Keratinocyte (primary cell): ENCODE measurements at regions not wholly inside any gene's neighbourhood (a gene's known extent, or its start where the extent isn't known, plus 50 kb on each side); places are given as distances from the start of the nearest gene placed in this dataset.

Source experiments
- DNase-seq: peaks from one replicate; pipeline ENCODE4 v3.0.0-alpha.2; 2011; ENCODE audit warnings: low read depth, missing footprints, low spot score
- FAIRE-seq: peaks from 2 replicates; lab custom pipeline; 2011; peaks lifted over from hg19 to GRCh38; lab: Jason Lieb, UNC
- H2AFZ ChIP-seq: 2 replicates; pipeline ENCODE4 v1.6.0; 2012; ENCODE audit warnings: low read length, control low read depth, inconsistent platforms; ENCODE audit not compliant: control insufficient read depth
- H3K27ac ChIP-seq: 2 replicates; pipeline ENCODE4 v1.5.1; 2011; ENCODE audit warnings: low read length; ENCODE audit not compliant: control insufficient read depth, insufficient read depth
- H3K27me3 ChIP-seq: 3 replicates; pipeline ENCODE4 v1.6.0; 2011; ENCODE audit warnings: low read length; ENCODE audit not compliant: control insufficient read depth, insufficient read depth; ENCODE audit errors: extremely low read depth
- H3K36me3 ChIP-seq, 2 experiments: 2 replicates in 1 of 2; 3 replicates in 1 of 2; pipeline ENCODE4 v1.5.1; 2011; ENCODE audit warnings: low read length in 2 of 2, mild to moderate bottlenecking in 1 of 2; ENCODE audit not compliant: control insufficient read depth in 2 of 2, insufficient read depth in 2 of 2; ENCODE audit errors: extremely low read depth in 1 of 2
- H3K4me1 ChIP-seq: 3 replicates; pipeline ENCODE4 v1.5.1; 2011; ENCODE audit warnings: low read length; ENCODE audit not compliant: control insufficient read depth, insufficient read depth; ENCODE audit errors: extremely low read depth
- H3K4me2 ChIP-seq: 3 replicates; pipeline ENCODE4 v1.6.0; 2011; ENCODE audit warnings: low read depth, low read length; ENCODE audit not compliant: control insufficient read depth, insufficient read depth; ENCODE audit errors: extremely low read depth
- H3K4me3 ChIP-seq, 3 experiments: fragments of 200-600 bp in 1 of 3; sonication (generic) in 1 of 3; 2 replicates in 2 of 3; 3 replicates in 1 of 3; pipeline ENCODE4 v1.5.1; 2011 to 2016; ENCODE audit warnings: low read length in 3 of 3, mild to moderate bottlenecking in 3 of 3, control low read depth in 2 of 3, inconsistent platforms in 1 of 3, low read depth in 1 of 3, mixed read lengths in 1 of 3, mixed run types in 1 of 3, moderate library complexity in 1 of 3; ENCODE audit not compliant: control insufficient read depth in 2 of 3, insufficient read depth in 2 of 3; ENCODE audit errors: extremely low read depth in 1 of 3
- H3K79me2 ChIP-seq: 2 replicates; pipeline ENCODE4 v1.6.0; 2012; ENCODE audit warnings: low read length; ENCODE audit not compliant: control insufficient read depth, insufficient read depth
- H3K9ac ChIP-seq: 3 replicates; pipeline ENCODE4 v1.6.0; 2011; ENCODE audit warnings: low read length; ENCODE audit not compliant: control insufficient read depth, insufficient read depth; ENCODE audit errors: extremely low read depth
- H3K9me1 ChIP-seq: 3 replicates; pipeline ENCODE4 v1.6.0; 2011; ENCODE audit warnings: low read length; ENCODE audit not compliant: control insufficient read depth, insufficient read depth; ENCODE audit errors: extremely low read depth
- H3K9me3 ChIP-seq: 2 replicates; pipeline ENCODE4 v1.5.1; 2012; ENCODE audit warnings: low read depth, low read length; ENCODE audit not compliant: control insufficient read depth
- H4K20me1 ChIP-seq: 3 replicates; pipeline ENCODE4 v1.6.0; 2011; ENCODE audit warnings: low read length; ENCODE audit not compliant: control insufficient read depth, insufficient read depth; ENCODE audit errors: extremely low read depth
- CTCF ChIP-seq, 3 experiments: IDR thresholded peaks in 1 of 3; conservative IDR thresholded peaks in 1 of 3; optimal IDR thresholded peaks in 1 of 3; 2 replicates in 2 of 3; 3 replicates in 1 of 3; pipeline versions ENCODE3 to v1.5.1; 2011; ENCODE audit warnings: low read length in 3 of 3, mild to moderate bottlenecking in 3 of 3, moderate library complexity in 2 of 3, control low read depth in 1 of 3, inconsistent platforms in 1 of 3; ENCODE audit not compliant: insufficient read depth in 2 of 3; ENCODE audit errors: extremely low read depth in 1 of 3
- EZH2 ChIP-seq: IDR thresholded peaks from one replicate; pipeline ENCODE4 v1.6.1; 2012; ENCODE audit warnings: inconsistent platforms, mild to moderate bottlenecking, low read length, moderate library complexity
- dilution Hi-C: fragments of 300-500 bp; cut with MboI; formaldehyde crosslinking; loops from one replicate; pipeline ENCODE4 v1.7.0; 2020; ENCODE audit warnings: low sequenced_read_pairs; ENCODE audit not compliant: extremely low pct_ligation_motif_present

DNA sequence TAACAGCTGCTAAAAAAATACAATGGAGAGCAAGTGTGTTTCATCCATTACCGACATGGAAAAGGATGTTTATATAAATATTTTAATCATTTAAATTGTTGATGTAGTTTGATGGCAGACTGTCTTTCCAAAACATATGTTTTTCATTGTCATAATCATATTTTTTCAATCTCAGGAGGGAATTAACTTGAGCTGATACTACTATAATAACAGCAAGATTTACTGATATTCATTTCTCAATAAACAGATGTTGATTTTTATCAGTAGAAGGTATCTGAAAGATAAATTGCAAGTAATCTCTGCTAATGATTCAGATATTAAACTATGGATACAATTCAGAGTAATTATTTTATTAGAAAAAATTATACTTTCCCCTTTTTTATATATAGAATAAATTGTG is 274.9 kb upstream of the TMEFF2 start:
- Histone ChIP-seq H3K4me2 (no peak overlapping the region), H3K9me1 (no peaks in the 10 kb centered on the region), H3K27me3 (no peaks in the 10 kb centered on the region), H3K4me1 (no peaks in the 10 kb centered on the region), H4K20me1 (no peaks in the 10 kb centered on the region), H3K9ac (no peak overlapping the region), H2AFZ (no peak overlapping the region), H3K79me2 (no peaks in the 10 kb centered on the region), H3K9me3 (no peaks in the 10 kb centered on the region), H3K36me3 (no peaks in the 10 kb centered on the region), H3K27ac (no peak overlapping the region), H3K4me3 (no peak overlapping the region)
- DNase-seq (no peak), FAIRE-seq (no peak)
- dilution Hi-C loops = no loop called here
- no peak for TF ChIP-seq CTCF (optimal IDR thresholded peaks at IDR 0.05 in 1 of 3, IDR thresholded peaks at IDR 0.05 in 1 of 3, conservative IDR thresholded peaks at IDR 0.05 in 1 of 3; ENCODE audit: extremely low read depth in 1 of 3, insufficient read depth in 2 of 3, low read length in 3 of 3)
- no peak for TF ChIP-seq EZH2

- Histone ChIP-seq H4K20me1 (no peaks in the 10 kb centered on the region), H3K27me3 (no peaks in the 10 kb centered on the region), H3K4me1 (no peaks in the 10 kb centered on the region), H3K9me3 (no peaks in the 10 kb centered on the region), H3K27ac (no peak overlapping the region), H3K79me2 (no peaks in the 10 kb centered on the region), H3K4me2 (no peak overlapping the region), H3K36me3 (no peaks in the 10 kb centered on the region), H2AFZ (no peak overlapping the region), H3K9ac (no peak overlapping the region), H3K4me3 (no peak overlapping the region), H3K9me1 (no peaks in the 10 kb centered on the region)
- FAIRE-seq (no peak), DNase-seq (no peak)
- TF ChIP-seq CTCF (optimal IDR thresholded peaks at IDR 0.05 in 1 of 3, IDR thresholded peaks at IDR 0.05 in 1 of 3, conservative IDR thresholded peaks at IDR 0.05 in 1 of 3; ENCODE audit: extremely low read depth in 1 of 3, insufficient read depth in 2 of 3, low read length in 3 of 3) (no peak), EZH2 (no peak)
- dilution Hi-C loops = no loop called here
These were observed 273.4 kb upstream of the TMEFF2 start for GRCh38 chr2:192467953-192468660.
